ENCODE measurements at regions not wholly inside any gene's neighbourhood (a gene's known extent, or its start where the extent isn't known, plus 50 kb on each side); places are given as distances from the start of the nearest gene placed in this dataset.

- 90% methylated on average over 10 of the region's 11 CpGs for WGBS (ENCODE audit: insufficient coverage)
- no peak overlapping the region for H3K27ac ChIP-seq (ENCODE audit: low read length)
- peak; percentile 27 for DNase-seq
These were observed 155.0 kb downstream of the SETD4 start for GRCh38 chr21:35905096-35905962.

DNA sequence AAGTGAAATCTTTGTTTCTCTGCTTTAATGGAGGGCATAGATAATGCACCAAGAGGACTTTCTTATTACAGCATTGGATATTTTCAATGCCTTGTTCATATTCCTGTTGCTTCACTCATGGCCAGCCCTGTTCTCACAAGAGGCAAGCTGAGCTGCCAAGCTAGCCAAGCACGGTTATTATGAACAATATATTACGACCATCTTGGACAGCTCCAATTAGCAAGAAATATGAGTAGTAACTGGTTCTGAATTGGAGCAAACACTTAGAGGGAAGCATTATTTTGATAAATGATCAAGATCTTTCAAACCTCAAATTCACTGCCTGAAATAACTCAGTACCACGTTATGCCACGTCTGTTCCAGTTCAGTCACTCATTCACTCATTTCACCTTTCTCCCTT lies 159.8 kb downstream of the SETD4 start:
- no peaks in the 10 kb centered on the region for H3K36me3 ChIP-seq (ENCODE audit: control insufficient read depth, insufficient read depth, low read length)
- WGBS (ENCODE audit: insufficient coverage): no CpG with 5 or more reads among the region's 4 CpGs
- H3K27me3 ChIP-seq (ENCODE audit: control insufficient read depth, insufficient read depth, low read length): no peaks in the 10 kb centered on the region
- no peaks in the 10 kb centered on the region for H3K9me3 ChIP-seq (replicated peaks; ENCODE audit: control insufficient read depth, low read depth, low read length)
- H3K27ac ChIP-seq (ENCODE audit: low read length): no peak overlapping the region
- H3K4me3 ChIP-seq (ENCODE audit: low read length): no peak overlapping the region
- no peak for DNase-seq
- no peaks in the 10 kb centered on the region for H3K4me1 ChIP-seq (ENCODE audit: control insufficient read depth, insufficient read depth, low read length)

More at GRCh38 chr21:35905096-35905962, 155.0 kb downstream of the SETD4 start:
- Histone ChIP-seq H3K27me3 (ENCODE audit: control insufficient read depth, insufficient read depth, low read length) (no peaks in the 10 kb centered on the region), H3K4me3 (ENCODE audit: low read length) (no peak overlapping the region), H3K9me3 (replicated peaks; ENCODE audit: control insufficient read depth, low read depth, low read length) (no peaks in the 10 kb centered on the region), H3K36me3 (ENCODE audit: control insufficient read depth, insufficient read depth, low read length) (no peaks in the 10 kb centered on the region), H3K4me1 (ENCODE audit: control insufficient read depth, insufficient read depth, low read length) (no peaks in the 10 kb centered on the region)

DNA sequence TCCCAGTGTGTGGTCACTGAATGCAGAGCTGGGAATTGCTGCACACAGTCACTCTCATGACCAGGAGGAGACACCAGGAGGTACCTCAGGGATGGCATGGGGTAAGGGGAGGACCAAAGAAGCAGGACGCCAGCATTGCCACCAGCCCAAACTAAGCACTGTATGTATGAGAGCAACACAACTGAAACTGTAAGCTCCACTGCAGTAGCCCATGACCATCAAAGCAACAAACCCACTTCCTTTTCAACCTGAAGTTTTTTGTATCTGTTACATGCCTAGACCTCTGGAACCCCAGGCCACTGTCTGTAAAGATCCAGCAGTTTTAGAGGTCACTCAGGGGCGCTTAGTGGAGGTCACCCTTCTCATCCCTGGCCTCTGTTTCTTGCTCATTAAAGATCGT lies 164.3 kb downstream of the SETD4 start:
- H3K27ac ChIP-seq (ENCODE audit: low read length): no peak overlapping the region
- no peaks in the 10 kb centered on the region for H3K9me3 ChIP-seq (replicated peaks; ENCODE audit: control insufficient read depth, low read depth, low read length)
- no peaks in the 10 kb centered on the region for H3K4me1 ChIP-seq (ENCODE audit: control insufficient read depth, insufficient read depth, low read length)
- DNase-seq: no peak
- H3K4me3 ChIP-seq (ENCODE audit: low read length): no peak overlapping the region
- H3K36me3 ChIP-seq (ENCODE audit: control insufficient read depth, insufficient read depth, low read length): no peaks in the 10 kb centered on the region
- WGBS (ENCODE audit: insufficient coverage): 64% methylated on average over 2 of the region's 3 CpGs
- no peaks in the 10 kb centered on the region for H3K27me3 ChIP-seq (ENCODE audit: control insufficient read depth, insufficient read depth, low read length)

DNA sequence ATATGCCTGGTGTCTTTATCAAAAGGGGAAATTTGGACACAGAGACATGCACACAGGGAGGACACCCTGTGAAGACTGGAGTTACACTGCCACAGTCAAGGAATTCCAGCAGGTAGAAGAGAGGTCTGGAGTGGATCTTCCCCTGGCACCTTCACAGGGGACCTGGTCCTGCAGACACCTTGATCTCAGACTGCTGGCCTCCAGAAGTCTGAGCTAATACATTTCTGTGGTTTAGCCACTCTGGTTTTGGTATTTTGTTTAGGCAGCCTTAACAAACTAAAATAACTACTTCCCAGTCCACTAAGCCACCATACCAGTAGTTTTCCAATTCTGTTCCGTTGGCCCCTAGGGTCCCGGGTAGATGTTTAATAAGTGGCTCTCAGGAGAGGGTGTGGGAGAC lies 164.7 kb downstream of the SETD4 start:
- no peaks in the 10 kb centered on the region for H3K27me3 ChIP-seq (ENCODE audit: control insufficient read depth, insufficient read depth, low read length)
- no CpG with 5 or more reads among the region's 2 CpGs for WGBS (ENCODE audit: insufficient coverage)
- no peak overlapping the region for H3K4me3 ChIP-seq (ENCODE audit: low read length)
- no peak overlapping the region for H3K27ac ChIP-seq (ENCODE audit: low read length)
- H3K4me1 ChIP-seq (ENCODE audit: control insufficient read depth, insufficient read depth, low read length): no peaks in the 10 kb centered on the region
- H3K36me3 ChIP-seq (ENCODE audit: control insufficient read depth, insufficient read depth, low read length): no peaks in the 10 kb centered on the region
- no peaks in the 10 kb centered on the region for H3K9me3 ChIP-seq (replicated peaks; ENCODE audit: control insufficient read depth, low read depth, low read length)
- no peak for DNase-seq

DNA sequence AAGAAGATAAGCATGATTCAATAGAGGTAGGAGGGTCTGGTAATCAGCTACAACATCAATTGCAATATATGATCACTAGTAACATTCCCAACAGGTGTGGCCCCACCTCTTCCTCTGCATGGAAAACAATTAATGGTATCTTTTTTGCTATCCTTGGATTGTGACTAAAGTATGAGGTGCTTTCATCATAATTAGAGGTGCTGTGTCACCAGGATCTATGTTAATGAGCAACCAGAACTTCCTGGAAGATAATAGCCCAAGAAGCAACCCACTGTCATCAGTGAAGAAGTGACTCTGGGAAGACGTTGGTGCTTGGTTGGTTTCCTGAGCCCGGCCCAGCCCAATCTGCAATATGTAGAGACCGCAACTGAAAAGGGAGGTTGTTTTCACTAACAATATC lies 167.2 kb downstream of the SETD4 start:
- no peak for DNase-seq
- Histone ChIP-seq H3K4me3 (ENCODE audit: low read length) (no peak overlapping the region), H3K4me1 (ENCODE audit: control insufficient read depth, insufficient read depth, low read length) (no peaks in the 10 kb centered on the region), H3K9me3 (replicated peaks; ENCODE audit: control insufficient read depth, low read depth, low read length) (no peaks in the 10 kb centered on the region), H3K27me3 (ENCODE audit: control insufficient read depth, insufficient read depth, low read length) (no peaks in the 10 kb centered on the region), H3K36me3 (ENCODE audit: control insufficient read depth, insufficient read depth, low read length) (no peaks in the 10 kb centered on the region), H3K27ac (ENCODE audit: low read length) (no peak overlapping the region)
- 100% methylated on average over 1 of the region's 3 CpGs for WGBS (ENCODE audit: insufficient coverage)

GRCh38 chr21:35886887-35887286 lies 173.4 kb downstream of the SETD4 start:
- DNase-seq: no peak
- Histone ChIP-seq H3K27me3 (ENCODE audit: control insufficient read depth, insufficient read depth, low read length) (no peaks in the 10 kb centered on the region), H3K36me3 (ENCODE audit: control insufficient read depth, insufficient read depth, low read length) (no peaks in the 10 kb centered on the region), H3K9me3 (replicated peaks; ENCODE audit: control insufficient read depth, low read depth, low read length) (no peaks in the 10 kb centered on the region), H3K27ac (ENCODE audit: low read length) (no peak overlapping the region), H3K4me3 (ENCODE audit: low read length) (no peak overlapping the region), H3K4me1 (ENCODE audit: control insufficient read depth, insufficient read depth, low read length) (no peaks in the 10 kb centered on the region)
- WGBS (ENCODE audit: insufficient coverage): 95% methylated on average over 34 of the region's 40 CpGs

DNA sequence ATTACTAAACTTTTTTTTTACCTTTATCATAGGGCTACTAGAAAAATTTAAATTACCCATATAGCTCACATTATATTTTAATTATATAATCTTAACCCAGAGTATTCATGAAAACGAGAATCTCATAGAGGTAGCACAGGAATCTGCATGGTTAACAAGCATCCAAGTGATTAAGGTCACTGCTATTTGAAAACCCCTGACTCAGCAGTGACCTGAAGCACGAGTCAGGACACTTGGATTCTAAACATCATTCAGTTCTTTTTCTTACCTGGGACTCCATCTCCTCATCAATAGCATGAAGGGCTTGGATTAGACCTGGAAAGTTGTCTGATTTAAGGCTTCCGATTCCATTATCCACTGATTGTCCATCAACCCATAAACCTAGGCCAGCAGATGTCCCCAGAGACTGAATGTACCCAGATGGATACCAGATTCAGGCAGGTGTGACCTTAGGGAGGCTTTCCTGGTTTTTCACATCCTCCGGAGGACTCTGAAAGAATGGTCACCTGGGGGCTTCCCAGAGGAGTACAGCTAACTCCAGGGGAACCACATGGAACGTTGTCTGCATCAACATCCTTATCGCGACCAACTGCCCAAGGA lies 174.3 kb downstream of the SETD4 start:
- H3K4me1 ChIP-seq (ENCODE audit: control insufficient read depth, insufficient read depth, low read length): no peaks in the 10 kb centered on the region
- H3K27ac ChIP-seq (ENCODE audit: low read length): no peak overlapping the region
- H3K36me3 ChIP-seq (ENCODE audit: control insufficient read depth, insufficient read depth, low read length): no peaks in the 10 kb centered on the region
- DNase-seq: no peak
- no peaks in the 10 kb centered on the region for H3K9me3 ChIP-seq (replicated peaks; ENCODE audit: control insufficient read depth, low read depth, low read length)
- H3K4me3 ChIP-seq (ENCODE audit: low read length): no peak overlapping the region
- no peaks in the 10 kb centered on the region for H3K27me3 ChIP-seq (ENCODE audit: control insufficient read depth, insufficient read depth, low read length)
- 98% methylated on average over 4 of the region's 7 CpGs for WGBS (ENCODE audit: insufficient coverage)

DNA sequence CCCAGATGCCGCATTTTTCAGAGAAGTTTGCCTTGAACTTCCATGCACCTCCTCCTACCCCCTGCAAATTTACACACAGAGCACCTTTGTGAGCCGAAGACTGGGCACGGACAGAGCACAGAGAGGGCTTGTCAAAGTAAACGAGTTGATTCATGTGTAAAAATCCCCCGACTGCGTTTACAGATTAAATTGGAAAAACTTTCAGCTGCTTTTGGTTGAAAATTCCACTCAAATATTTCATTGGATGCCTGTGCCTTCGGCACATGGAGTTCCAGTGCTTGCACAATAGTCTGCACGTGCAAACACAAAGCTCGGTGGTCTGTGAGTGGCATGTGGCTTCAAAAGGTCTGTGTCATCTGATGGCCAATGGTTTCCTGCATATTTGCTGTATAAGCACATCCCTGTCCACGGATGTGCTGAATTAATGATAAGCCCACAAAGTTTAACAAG lies 177.5 kb downstream of the SETD4 start:
- H3K27ac ChIP-seq (ENCODE audit: low read length): no peak overlapping the region
- no peaks in the 10 kb centered on the region for H3K9me3 ChIP-seq (replicated peaks; ENCODE audit: control insufficient read depth, low read depth, low read length)
- H3K27me3 ChIP-seq (ENCODE audit: control insufficient read depth, insufficient read depth, low read length): no peaks in the 10 kb centered on the region
- no peaks in the 10 kb centered on the region for H3K4me1 ChIP-seq (ENCODE audit: control insufficient read depth, insufficient read depth, low read length)
- H3K36me3 ChIP-seq (ENCODE audit: control insufficient read depth, insufficient read depth, low read length): no peaks in the 10 kb centered on the region
- 34% methylated on average over 6 of the region's 10 CpGs for WGBS (ENCODE audit: insufficient coverage)
- DNase-seq: no peak
- H3K4me3 ChIP-seq (ENCODE audit: low read length): no peak overlapping the region

GRCh38 chr21:35873441-35873840 lies 186.9 kb downstream of the SETD4 start:
- H3K27me3 ChIP-seq (ENCODE audit: control insufficient read depth, insufficient read depth, low read length): no peaks in the 10 kb centered on the region
- WGBS (ENCODE audit: insufficient coverage): no CpG with 5 or more reads among the region's 2 CpGs
- H3K27ac ChIP-seq (ENCODE audit: low read length): no peak overlapping the region
- no peaks in the 10 kb centered on the region for H3K4me1 ChIP-seq (ENCODE audit: control insufficient read depth, insufficient read depth, low read length)
- no peak overlapping the region for H3K4me3 ChIP-seq (ENCODE audit: low read length)
- no peaks in the 10 kb centered on the region for H3K36me3 ChIP-seq (ENCODE audit: control insufficient read depth, insufficient read depth, low read length)
- DNase-seq: peak; percentile 22
- peaks cover 8% of the 10 kb centered on the region for H3K9me3 ChIP-seq (replicated peaks; ENCODE audit: control insufficient read depth, low read depth, low read length)

DNA sequence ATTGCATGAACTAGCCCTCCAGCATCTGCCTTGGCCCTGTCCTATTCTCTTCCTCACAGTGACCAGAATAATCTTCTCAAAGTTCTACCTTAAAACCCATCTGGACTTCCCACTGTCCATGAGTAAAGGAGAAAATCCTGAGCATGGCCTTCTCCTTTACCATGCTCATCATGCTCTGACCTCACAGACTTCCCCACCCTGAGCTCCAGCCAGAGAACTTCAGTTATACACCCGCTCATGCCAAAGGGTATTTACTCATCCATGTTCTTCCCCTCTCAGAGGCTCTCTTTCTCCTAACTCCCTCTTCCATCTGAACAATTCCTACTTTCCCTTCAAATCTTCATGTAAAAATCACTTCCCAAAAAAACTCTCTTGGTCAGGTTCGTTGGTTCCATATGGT lies 188.4 kb downstream of the SETD4 start:
- Histone ChIP-seq H3K9me3 (replicated peaks; ENCODE audit: control insufficient read depth, low read depth, low read length) (peaks cover 9% of the 10 kb centered on the region), H3K27me3 (ENCODE audit: control insufficient read depth, insufficient read depth, low read length) (no peaks in the 10 kb centered on the region), H3K4me1 (ENCODE audit: control insufficient read depth, insufficient read depth, low read length) (no peaks in the 10 kb centered on the region), H3K36me3 (ENCODE audit: control insufficient read depth, insufficient read depth, low read length) (no peaks in the 10 kb centered on the region), H3K27ac (ENCODE audit: low read length) (no peak overlapping the region), H3K4me3 (ENCODE audit: low read length) (no peak overlapping the region)
- 77% methylated on average over 2 of the region's 2 CpGs for WGBS (ENCODE audit: insufficient coverage)
- DNase-seq: no peak
